Fibroblast of skin of left quadriceps (primary cell): ENCODE measurements at regions not wholly inside any gene's neighbourhood (a gene's known extent, or its start where the extent isn't known, plus 50 kb on each side); places are given as distances from the start of the nearest gene placed in this dataset.

Experiments
- DNase-seq, 2 experiments: peaks; one replicate each; pipeline ENCODE4 v3.0.0-alpha.2; 2013; ENCODE audit warnings: low read depth in 2 of 2

- DNase-seq, result no peak
These were observed 58.7 kb upstream of the SOX5 start for GRCh38 chr12:24008166-24008565.
